K562 (cell line): ENCODE measurements at regions not wholly inside any gene's neighbourhood (a gene's known extent, or its start where the extent isn't known, plus 50 kb on each side); places are given as distances from the start of the nearest gene placed in this dataset.

Experiments
- IRF2 ChIP-seq: sonication (generic); formaldehyde crosslinking; IDR thresholded peaks from 2 replicates; pipeline ENCODE4 v1.8.1; 2022; ENCODE audit warnings: mild to moderate bottlenecking, missing genetic modification reagents
- SP1 ChIP-seq: sonication (generic); formaldehyde crosslinking; IDR thresholded peaks from 2 replicates; pipeline ENCODE4 v1.8.1; 2022; ENCODE audit warnings: mild to moderate bottlenecking, missing genetic modification reagents
- TCF7 ChIP-seq: sonication (generic); IDR thresholded peaks from 2 replicates; pipeline ENCODE4 v1.6.1; 2016; ENCODE audit warnings: antibody characterized with exemption, borderline replicate concordance
- TRIM24 ChIP-seq, 2 experiments: fragments of 450-650 bp; IDR thresholded peaks; 2 replicates each; pipeline ENCODE4 v1.6.1; 2016
- ZNF140 ChIP-seq: fragments of 250-450 bp; sonication (Bioruptor Pico); IDR thresholded peaks from 2 replicates; pipeline ENCODE4 v1.8.0; 2021; ENCODE audit warnings: moderate library complexity, mild to moderate bottlenecking, inconsistent platforms
- TF ChIP-seq, protein P1 (sequence below): sonication (generic); formaldehyde crosslinking; IDR thresholded peaks from 2 replicates; pipeline ENCODE4 v1.8.0; 2023; ENCODE audit warnings: mild to moderate bottlenecking, missing genetic modification reagents
- TF ChIP-seq, protein P2 (sequence below), 2 experiments: fragments of 450-650 bp; IDR thresholded peaks; 2 replicates each; pipeline ENCODE4 v1.6.1; 2016

DNA sequence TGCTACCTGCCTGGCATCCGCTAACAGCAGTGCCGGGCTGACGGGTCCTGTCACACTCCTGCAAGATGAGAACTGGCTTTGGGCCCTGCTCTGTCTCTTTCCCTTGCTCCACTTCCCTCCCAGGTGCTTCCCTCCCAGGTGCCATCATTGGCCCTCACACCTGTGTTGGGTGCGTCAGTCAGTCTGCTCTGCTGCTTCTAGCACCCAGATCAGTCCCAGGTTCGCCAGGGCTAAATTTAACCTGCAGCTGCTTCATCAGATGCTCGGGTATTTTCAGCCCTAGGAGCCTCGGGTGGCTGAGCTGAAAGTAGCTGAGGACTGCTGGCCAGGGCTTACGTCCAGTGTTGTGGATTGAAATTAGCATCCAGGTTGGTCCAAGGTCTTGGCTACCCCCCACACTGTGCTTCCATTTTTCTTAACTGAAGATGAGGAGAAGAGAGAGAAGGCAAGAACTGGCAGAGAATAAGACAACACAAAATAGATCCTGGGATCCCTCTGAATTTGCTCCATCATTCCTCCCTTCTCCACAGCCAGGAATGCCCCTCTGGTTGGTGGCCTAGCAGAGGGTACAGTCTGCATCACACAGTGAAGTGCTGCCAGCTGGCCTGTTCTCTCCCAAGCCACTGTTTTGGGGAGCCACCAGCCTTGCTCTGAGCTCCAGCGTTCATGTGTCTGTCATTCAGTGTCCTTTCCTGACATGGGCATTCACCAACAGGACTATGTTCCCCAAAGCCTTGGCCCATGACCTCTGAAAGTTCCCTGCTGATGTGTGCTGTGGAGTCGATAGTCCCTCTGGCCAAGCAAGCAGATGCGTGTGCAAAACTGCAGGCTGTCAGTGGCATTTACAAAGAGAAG, 65.9 kb upstream of the SYPL1 start:
- TF ChIP-seq TCF7 = no peak
- TF ChIP-seq, protein P1, sequence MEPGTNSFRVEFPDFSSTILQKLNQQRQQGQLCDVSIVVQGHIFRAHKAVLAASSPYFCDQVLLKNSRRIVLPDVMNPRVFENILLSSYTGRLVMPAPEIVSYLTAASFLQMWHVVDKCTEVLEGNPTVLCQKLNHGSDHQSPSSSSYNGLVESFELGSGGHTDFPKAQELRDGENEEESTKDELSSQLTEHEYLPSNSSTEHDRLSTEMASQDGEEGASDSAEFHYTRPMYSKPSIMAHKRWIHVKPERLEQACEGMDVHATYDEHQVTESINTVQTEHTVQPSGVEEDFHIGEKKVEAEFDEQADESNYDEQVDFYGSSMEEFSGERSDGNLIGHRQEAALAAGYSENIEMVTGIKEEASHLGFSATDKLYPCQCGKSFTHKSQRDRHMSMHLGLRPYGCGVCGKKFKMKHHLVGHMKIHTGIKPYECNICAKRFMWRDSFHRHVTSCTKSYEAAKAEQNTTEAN (CRISPR knock-in tag) = no peak
- no peak for TF ChIP-seq IRF2 (CRISPR knock-in tag)
- TF ChIP-seq SP1 (CRISPR knock-in tag) = no peak
- no peak for TF ChIP-seq ZNF140
- TF ChIP-seq TRIM24 (IDR thresholded peaks at IDR 0.05) = no peak
- TF ChIP-seq, protein P2, sequence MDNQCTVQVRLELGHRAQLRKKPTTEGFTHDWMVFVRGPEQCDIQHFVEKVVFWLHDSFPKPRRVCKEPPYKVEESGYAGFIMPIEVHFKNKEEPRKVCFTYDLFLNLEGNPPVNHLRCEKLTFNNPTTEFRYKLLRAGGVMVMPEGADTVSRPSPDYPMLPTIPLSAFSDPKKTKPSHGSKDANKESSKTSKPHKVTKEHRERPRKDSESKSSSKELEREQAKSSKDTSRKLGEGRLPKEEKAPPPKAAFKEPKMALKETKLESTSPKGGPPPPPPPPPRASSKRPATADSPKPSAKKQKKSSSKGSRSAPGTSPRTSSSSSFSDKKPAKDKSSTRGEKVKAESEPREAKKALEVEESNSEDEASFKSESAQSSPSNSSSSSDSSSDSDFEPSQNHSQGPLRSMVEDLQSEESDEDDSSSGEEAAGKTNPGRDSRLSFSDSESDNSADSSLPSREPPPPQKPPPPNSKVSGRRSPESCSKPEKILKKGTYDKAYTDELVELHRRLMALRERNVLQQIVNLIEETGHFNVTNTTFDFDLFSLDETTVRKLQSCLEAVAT (IDR thresholded peaks at IDR 0.05) = no peak
